Lower leg skin (tissue), 3 donors: ENCODE measurements at regions not wholly inside any gene's neighbourhood (a gene's known extent, or its start where the extent isn't known, plus 50 kb on each side); places are given as distances from the start of the nearest gene placed in this dataset.

Experiments
- CTCF ChIP-seq, 3 donors: fragments of 450-650 bp; IDR thresholded peaks; one replicate each; pipeline ENCODE4 v1.5.1; 2016; ENCODE audit warnings: antibody characterized with exemption in 3 of 3, mild to moderate bottlenecking in 3 of 3, moderate library complexity in 2 of 3
- POLR2A ChIP-seq, 2 donors: fragments of 450-650 bp; IDR thresholded peaks; one replicate each; pipeline ENCODE4 v1.6.1; 2016 to 2017; ENCODE audit warnings: antibody characterized with exemption in 2 of 2, mild to moderate bottlenecking in 1 of 2, moderate library complexity in 1 of 2

DNA sequence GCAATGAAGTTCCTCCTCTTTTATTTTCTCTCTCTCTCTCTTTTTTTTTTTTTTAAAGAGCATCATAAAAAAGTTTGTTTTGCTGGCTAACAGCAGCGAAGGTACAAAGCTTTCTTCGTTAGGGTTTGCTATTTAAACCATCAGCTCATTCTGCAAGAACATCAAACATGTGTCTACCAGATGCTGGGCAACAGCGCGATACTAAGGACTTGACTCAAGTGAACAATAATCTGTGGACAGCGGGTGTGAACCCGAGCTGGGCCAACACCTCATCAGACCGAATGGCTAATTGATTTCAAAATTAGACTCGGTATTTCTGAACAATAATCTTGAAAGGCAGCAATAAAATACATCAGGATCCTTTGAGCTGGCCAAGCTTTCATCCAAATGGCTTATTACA, 246.4 kb downstream of the FBXO8 start:
- no peak for TF ChIP-seq CTCF (IDR thresholded peaks at IDR 0.05)
- no peak for TF ChIP-seq POLR2A (IDR thresholded peaks at IDR 0.05)
